NCI-H1417 (cell line): ENCODE measurements at regions not wholly inside any gene's neighbourhood (a gene's known extent, or its start where the extent isn't known, plus 50 kb on each side); places are given as distances from the start of the nearest gene placed in this dataset.
"Not testable (repeated sequence)": the region's sequence is repeated elsewhere in the genome, so short reads cannot be mapped to it uniquely, and the experiment has no call there.

Source experiments
- DNase-seq, 3 experiments: peaks; one replicate each; lab custom pipeline; 2025; lab: John Stamatoyannopoulos, UW

GRCh38 chr9:100639854-100640253 lies 62.0 kb downstream of the CAVIN4 start:
- DNase-seq = peak in 2 of 3 experiments; percentile 32 to 68

DNA sequence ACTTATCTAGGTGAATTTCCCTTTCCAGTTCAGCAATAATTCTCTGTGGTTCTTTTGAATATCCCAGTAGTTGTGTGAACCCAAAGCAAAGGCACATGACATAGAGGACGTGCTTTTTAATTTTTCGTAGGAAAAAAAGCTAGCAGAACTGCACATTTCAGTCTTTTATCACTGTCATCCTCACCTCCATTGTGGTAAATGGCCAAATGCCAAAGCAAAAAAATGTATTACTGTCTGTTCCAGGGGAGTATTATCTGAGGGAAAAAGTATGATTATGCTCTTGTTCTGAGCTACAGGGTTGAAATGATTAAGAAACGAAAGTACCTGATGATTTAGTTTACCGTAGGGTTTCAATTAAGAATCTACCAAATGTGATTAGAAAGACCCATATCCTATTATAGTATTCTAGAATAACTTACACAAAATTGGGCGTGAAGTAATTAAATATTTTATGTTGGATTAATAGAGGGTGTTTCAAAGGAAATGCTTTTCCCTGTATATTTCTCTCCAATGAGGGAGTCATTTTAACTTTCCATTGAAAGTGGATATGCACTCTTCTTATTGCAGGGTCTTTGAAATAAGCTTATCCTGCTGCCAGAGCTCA lies 62.7 kb downstream of the CAVIN4 start:
- no peak for DNase-seq

- no peak for DNase-seq
These were observed 63.3 kb downstream of the CAVIN4 start for GRCh38 chr9:100641166-100641565.

DNA sequence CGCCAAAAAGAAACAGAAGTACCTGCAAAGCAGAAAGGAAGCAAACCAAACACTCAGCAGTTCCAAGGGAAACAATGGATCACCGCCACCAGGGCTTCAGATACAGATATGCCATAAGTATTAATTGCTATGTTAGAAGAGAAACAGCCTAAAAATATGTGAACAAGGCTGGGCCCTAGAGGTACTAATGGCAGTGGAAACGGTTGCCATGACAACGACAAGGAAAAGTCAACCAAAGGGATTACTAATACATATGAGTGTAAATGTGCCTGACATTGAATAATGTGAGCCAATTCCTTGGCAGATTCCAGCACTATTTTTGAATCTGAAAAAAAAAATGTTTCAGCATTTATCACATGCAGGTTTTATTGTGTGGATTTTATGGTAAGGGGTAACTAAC lies 75.0 kb downstream of the CAVIN4 start:
- peak in 2 of 3 experiments; percentile 46 to 83 for DNase-seq

DNA sequence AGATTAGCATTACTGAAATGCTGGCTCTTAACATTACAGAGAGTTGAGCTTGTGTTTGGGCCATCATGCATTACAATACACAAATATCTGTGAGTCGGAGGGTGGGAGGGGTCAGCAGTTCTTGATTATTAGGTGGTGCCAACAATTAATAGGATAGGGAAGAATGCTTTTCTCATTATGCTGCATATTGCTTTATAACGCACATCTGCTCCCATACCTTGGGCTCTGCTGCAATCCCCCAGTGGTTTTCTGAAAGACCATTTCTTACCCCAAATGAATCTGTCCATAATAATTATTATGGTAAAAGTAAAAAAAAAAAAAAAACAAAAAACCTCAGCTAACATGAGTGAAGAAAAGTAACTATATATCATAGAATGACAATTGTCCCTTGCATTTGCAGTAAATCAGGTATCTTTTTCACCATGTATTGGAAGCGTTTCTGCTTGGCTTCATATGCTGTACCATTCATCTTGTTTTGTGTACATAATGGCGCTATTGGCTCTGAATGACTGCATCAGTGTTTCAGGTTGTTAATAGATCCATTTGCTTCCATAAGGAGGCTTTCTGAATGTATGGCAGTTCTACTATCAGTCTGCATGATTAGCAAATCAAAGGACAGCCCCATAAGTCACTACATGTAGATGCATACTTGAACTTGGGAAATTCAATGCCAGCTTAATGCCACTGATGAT lies 75.9 kb downstream of the CAVIN4 start:
- DNase-seq = no peak

DNA sequence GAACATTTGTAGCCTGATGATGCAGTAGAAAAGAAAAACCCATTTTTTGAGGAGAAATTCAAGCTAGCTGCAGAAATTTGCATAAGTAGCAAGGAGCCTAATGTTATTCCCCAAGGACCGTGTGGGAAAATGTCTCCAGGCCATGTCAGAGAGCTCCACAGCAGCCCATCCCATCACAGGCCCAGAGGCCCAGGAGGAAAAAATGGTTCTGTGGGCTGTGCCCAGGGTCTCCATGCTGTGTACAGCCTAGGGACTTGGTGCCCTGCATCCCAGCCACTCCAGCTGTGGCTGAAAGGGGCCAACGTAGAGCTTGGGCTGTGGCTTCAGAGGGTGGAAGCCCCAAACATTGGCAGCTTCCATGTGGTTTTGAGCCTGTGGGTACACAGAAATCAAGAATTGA lies 79.0 kb downstream of the CAVIN4 start:
- DNase-seq = not testable (repeated sequence)

GRCh38 chr9:100661668-100662067 lies 83.8 kb downstream of the CAVIN4 start:
- DNase-seq = no peak

- peak in 1 of 3 experiments; percentile 23 for DNase-seq
These were observed 84.2 kb downstream of the CAVIN4 start for GRCh38 chr9:100662122-100662521.

DNA sequence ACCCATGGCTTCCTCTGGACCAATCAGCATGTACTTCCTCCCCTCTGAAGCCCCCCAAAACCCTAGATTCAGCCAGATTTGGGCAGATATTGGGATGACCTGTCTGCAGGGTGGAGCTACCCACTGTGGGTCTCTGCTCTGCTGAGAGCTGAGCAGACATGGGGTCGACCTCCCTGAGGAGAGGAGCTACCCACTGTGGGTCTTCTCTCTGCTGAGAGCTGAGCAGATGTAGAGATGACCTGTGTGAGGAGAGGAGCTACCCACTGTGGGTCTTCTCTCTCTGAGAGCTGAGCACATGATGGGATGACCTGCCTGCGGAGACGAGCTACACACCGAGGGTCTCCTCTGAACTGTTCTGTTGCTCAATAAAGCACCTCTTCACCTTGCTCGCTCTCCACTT lies 89.6 kb downstream of the CAVIN4 start:
- no peak for DNase-seq

- DNase-seq = no peak
These were observed 90.1 kb downstream of the CAVIN4 start for GRCh38 chr9:100668024-100668423.

DNA sequence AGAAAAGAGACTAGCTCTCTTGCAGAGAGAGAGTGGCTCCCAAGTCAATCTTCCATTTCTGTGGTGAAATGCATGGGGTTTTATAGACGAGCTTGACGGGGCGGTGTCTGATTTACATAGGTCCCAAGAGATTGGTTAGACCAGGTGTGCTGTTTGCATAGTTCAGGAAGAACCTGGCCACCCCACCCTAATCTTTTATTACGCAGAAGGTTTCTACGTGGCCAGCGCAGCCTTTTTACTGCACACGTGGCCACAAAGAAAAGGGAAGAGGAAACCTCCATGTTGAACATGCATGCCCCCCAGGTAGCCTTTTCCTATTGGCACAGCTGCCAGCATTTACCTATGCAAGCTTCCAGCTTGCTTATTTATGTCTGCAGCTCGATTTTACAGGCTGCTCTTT lies 92.1 kb downstream of the CAVIN4 start:
- DNase-seq = peak in 2 of 3 experiments; percentile 22 to 62

DNA sequence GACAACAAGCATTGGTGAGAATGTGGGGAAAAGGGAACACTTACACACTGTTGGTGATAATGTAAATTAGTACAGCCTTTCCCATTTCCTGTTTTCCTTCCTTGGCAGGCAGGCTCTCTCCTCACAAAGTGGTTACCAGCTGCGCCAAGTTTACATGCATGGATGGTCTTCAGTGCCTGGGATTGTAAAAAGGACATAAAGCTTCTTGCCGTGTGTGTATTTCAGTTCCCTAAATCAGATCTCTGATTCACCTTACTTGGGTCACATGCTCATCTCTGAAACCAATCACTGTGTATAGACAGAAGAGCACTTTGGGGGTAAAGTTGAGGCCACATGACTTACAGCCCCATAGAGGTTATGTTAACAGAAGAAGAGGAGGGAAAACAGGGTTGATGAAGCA lies 92.8 kb downstream of the CAVIN4 start:
- DNase-seq = peak; percentile 35 to 72 (median 42)

DNA sequence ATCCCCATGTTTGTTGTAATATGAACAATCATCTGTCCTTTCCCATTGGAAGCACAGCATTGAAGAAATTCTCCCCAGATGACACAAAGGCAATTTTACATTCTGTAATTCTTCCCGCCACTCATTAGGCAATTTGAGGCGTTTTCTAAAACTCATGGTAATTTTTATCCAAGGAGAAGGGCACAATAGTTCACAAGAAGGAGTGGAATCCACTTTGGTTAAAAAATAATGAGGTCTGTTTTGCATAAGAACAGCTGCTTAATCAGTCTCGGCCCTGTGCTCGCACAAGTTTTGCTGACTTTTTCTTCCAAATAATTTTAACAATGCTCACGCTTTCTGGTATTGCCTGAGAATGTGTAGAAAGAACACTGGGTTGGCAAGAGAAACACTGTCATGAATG lies 94.0 kb downstream of the CAVIN4 start:
- DNase-seq = no peak

- no peak for DNase-seq
These were observed 95.4 kb downstream of the CAVIN4 start for GRCh38 chr9:100673249-100673648.

DNA sequence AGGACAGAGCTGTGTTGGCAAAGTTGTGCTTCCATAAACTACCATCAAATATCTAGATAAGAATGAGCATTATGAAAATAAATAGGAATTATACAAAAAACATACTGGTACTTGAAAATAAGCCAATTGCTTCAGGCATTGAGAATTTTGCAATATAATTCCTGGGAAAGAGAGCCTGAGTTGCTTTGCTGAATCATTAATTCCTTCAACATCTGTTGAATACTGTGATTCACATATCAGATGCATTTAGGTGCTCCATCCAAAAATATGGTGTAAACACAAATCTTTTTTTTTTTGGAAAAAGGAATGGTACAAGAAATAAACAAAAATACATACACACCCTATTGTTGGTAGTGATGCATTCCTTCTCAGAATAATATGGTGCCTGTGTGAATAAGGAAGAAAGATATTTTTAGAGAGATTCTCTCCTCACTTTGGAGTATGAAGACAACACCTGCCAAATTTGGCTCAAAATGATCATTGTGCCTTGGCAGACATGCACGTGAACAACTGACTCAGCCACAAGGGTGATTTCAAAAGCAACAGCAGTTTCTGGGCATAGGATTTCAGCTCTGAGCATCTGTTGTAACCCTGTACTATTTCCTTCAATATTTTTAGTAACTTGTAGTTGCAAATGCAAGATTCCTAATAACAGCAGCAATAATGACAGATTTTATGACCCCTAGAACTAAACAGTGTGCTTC lies 96.7 kb downstream of the CAVIN4 start:
- DNase-seq = no peak

GRCh38 chr9:100679834-100680233 lies 102.0 kb downstream of the CAVIN4 start:
- peak in 2 of 3 experiments; percentile 21 to 71 for DNase-seq

DNA sequence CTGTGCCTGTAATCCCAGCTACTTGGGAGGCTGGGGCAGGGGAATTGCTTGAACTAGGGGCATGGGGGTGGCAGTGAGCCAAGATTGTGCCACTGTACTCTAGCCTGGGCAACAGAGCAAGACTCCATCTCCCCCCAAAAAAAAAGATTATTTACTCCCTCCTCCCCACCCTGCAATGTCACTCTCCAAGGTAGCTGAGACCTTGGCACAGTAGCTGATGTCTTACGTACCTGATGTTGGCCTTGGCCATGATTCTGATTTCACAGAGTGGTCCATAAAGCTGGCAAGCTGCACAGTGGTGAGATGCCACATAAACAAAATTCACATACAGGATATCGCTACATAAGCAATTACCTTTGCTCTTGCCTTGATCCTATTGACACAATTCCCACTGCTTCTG lies 108.5 kb downstream of the CAVIN4 start:
- no peak for DNase-seq

GRCh38 chr9:100689635-100690034 lies 111.8 kb downstream of the CAVIN4 start:
- no peak for DNase-seq

- no peak for DNase-seq
These were observed 112.6 kb downstream of the CAVIN4 start for GRCh38 chr9:100690438-100690837.

DNA sequence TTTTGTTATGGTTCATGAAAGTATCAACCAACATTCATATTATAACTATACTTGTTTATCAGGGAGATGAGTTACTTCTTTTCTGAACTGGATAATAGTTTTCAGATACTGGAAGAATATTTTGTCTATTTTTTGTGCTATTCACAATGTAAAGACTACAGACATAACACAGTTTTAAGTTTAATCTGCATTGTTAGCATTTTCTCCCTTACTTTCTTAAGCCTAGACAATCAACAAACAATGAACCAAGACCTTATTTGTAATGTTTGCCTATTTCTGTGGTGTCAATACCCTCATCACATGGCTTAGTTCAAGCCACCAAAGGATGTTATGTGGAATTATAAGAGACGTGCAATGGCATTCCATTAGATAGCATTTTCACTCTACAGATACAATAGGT lies 119.5 kb downstream of the CAVIN4 start:
- no peak for DNase-seq

- no peak for DNase-seq
These were observed 121.1 kb downstream of the CAVIN4 start for GRCh38 chr9:100698945-100699344.

GRCh38 chr9:100699668-100700067 lies 121.8 kb downstream of the CAVIN4 start:
- DNase-seq = peak in 1 of 3 experiments; percentile 28

DNA sequence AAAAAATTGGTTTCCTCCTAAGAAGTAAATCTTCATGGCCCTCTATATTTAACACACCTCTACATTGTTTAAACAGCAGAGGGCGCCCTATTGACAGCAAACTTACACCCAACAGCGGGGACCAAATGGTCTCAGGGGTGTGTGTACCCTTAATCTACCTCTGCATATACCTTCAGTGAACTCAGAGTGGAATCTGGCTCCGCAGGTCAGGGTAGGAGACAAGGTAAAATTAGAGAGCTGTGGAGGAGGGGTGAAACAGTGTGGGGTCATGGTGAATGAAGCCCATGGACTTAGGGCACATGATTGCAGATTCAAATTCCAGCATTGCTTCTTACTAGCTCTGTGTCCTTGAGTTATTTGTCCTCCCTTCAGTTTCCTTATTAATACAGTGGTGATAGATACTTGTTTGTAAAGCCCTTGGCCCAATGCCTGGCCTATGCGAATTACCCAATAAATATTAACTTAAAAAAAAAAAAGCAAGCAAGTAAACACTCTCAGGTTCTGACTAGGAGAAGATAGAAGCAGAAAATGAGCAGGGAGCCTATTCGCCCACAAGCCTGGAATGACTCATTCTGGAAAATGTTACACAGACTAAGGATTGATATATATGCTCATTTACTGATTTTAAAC lies 122.9 kb downstream of the CAVIN4 start:
- DNase-seq = peak; percentile 24 to 71 (median 28)
